ENCODE measurements at regions not wholly inside any gene's neighbourhood (a gene's known extent, or its start where the extent isn't known, plus 50 kb on each side); places are given as distances from the start of the nearest gene placed in this dataset.

- H3K4me3 ChIP-seq (ENCODE audit: insufficient read depth, low read depth, low read length, poor library complexity, severe bottlenecking), result no peak overlapping the region
- H3K4me1 ChIP-seq (ENCODE audit: control insufficient read depth, insufficient read depth, low read length, poor library complexity, severe bottlenecking), result no peaks in the 10 kb centered on the region
- no peaks in the 10 kb centered on the region for H3K36me3 ChIP-seq (ENCODE audit: control insufficient read depth, insufficient read depth, low read length)
- H3K27me3 ChIP-seq (replicated peaks; ENCODE audit: control insufficient read depth, insufficient read depth, low read length, poor library complexity, severe bottlenecking), result no peaks in the 10 kb centered on the region
- H3K27ac ChIP-seq (ENCODE audit: insufficient read depth, low read length, poor library complexity, severe bottlenecking), result no peak overlapping the region
- no peak for DNase-seq
- no peaks in the 10 kb centered on the region for H3K9me3 ChIP-seq (ENCODE audit: control insufficient read depth, low read length)
Observed at GRCh38 chr6:144590532-144590931, 305.4 kb downstream of the UTRN start.

GRCh38 chr6:144593392-144593791, 308.3 kb downstream of the UTRN start:
- H3K9me3 ChIP-seq (ENCODE audit: control insufficient read depth, low read length), result no peaks in the 10 kb centered on the region
- no peak for DNase-seq
- H3K4me3 ChIP-seq (ENCODE audit: insufficient read depth, low read depth, low read length, poor library complexity, severe bottlenecking), result no peak overlapping the region
- no peaks in the 10 kb centered on the region for H3K4me1 ChIP-seq (ENCODE audit: control insufficient read depth, insufficient read depth, low read length, poor library complexity, severe bottlenecking)
- H3K36me3 ChIP-seq (ENCODE audit: control insufficient read depth, insufficient read depth, low read length), result no peaks in the 10 kb centered on the region
- no peak overlapping the region for H3K27ac ChIP-seq (ENCODE audit: insufficient read depth, low read length, poor library complexity, severe bottlenecking)
- no peaks in the 10 kb centered on the region for H3K27me3 ChIP-seq (replicated peaks; ENCODE audit: control insufficient read depth, insufficient read depth, low read length, poor library complexity, severe bottlenecking)

GRCh38 chr6:144594585-144594984, 309.4 kb downstream of the UTRN start:
- no peak overlapping the region for H3K4me3 ChIP-seq (ENCODE audit: insufficient read depth, low read depth, low read length, poor library complexity, severe bottlenecking)
- DNase-seq, result no peak

GRCh38 chr6:144595266-144595665, 310.1 kb downstream of the UTRN start:
- DNase-seq, result no peak
- Histone ChIP-seq H3K27me3 (replicated peaks; ENCODE audit: control insufficient read depth, insufficient read depth, low read length, poor library complexity, severe bottlenecking) (no peaks in the 10 kb centered on the region), H3K36me3 (ENCODE audit: control insufficient read depth, insufficient read depth, low read length) (no peaks in the 10 kb centered on the region), H3K9me3 (ENCODE audit: control insufficient read depth, low read length) (no peaks in the 10 kb centered on the region), H3K4me3 (ENCODE audit: insufficient read depth, low read depth, low read length, poor library complexity, severe bottlenecking) (no peak overlapping the region), H3K27ac (ENCODE audit: insufficient read depth, low read length, poor library complexity, severe bottlenecking) (no peak overlapping the region), H3K4me1 (ENCODE audit: control insufficient read depth, insufficient read depth, low read length, poor library complexity, severe bottlenecking) (no peaks in the 10 kb centered on the region)

More at GRCh38 chr6:144594585-144594984, 309.4 kb downstream of the UTRN start:
- no peaks in the 10 kb centered on the region for H3K36me3 ChIP-seq (ENCODE audit: control insufficient read depth, insufficient read depth, low read length)
- H3K4me1 ChIP-seq (ENCODE audit: control insufficient read depth, insufficient read depth, low read length, poor library complexity, severe bottlenecking), result no peaks in the 10 kb centered on the region
- H3K9me3 ChIP-seq (ENCODE audit: control insufficient read depth, low read length), result no peaks in the 10 kb centered on the region
- no peak overlapping the region for H3K27ac ChIP-seq (ENCODE audit: insufficient read depth, low read length, poor library complexity, severe bottlenecking)
- H3K27me3 ChIP-seq (replicated peaks; ENCODE audit: control insufficient read depth, insufficient read depth, low read length, poor library complexity, severe bottlenecking), result no peaks in the 10 kb centered on the region

- Histone ChIP-seq H3K9me3 (ENCODE audit: control insufficient read depth, low read length) (no peaks in the 10 kb centered on the region), H3K4me3 (ENCODE audit: insufficient read depth, low read depth, low read length, poor library complexity, severe bottlenecking) (no peak overlapping the region), H3K27ac (ENCODE audit: insufficient read depth, low read length, poor library complexity, severe bottlenecking) (no peak overlapping the region), H3K27me3 (replicated peaks; ENCODE audit: control insufficient read depth, insufficient read depth, low read length, poor library complexity, severe bottlenecking) (no peaks in the 10 kb centered on the region), H3K4me1 (ENCODE audit: control insufficient read depth, insufficient read depth, low read length, poor library complexity, severe bottlenecking) (no peaks in the 10 kb centered on the region), H3K36me3 (ENCODE audit: control insufficient read depth, insufficient read depth, low read length) (no peaks in the 10 kb centered on the region)
- DNase-seq, result no peak
Observed at GRCh38 chr6:144597511-144597910, 312.4 kb downstream of the UTRN start.

GRCh38 chr6:144599615-144600014, 314.5 kb downstream of the UTRN start:
- Histone ChIP-seq H3K4me1 (ENCODE audit: control insufficient read depth, insufficient read depth, low read length, poor library complexity, severe bottlenecking) (no peaks in the 10 kb centered on the region), H3K9me3 (ENCODE audit: control insufficient read depth, low read length) (no peaks in the 10 kb centered on the region), H3K36me3 (ENCODE audit: control insufficient read depth, insufficient read depth, low read length) (no peaks in the 10 kb centered on the region), H3K27ac (ENCODE audit: insufficient read depth, low read length, poor library complexity, severe bottlenecking) (no peak overlapping the region), H3K27me3 (replicated peaks; ENCODE audit: control insufficient read depth, insufficient read depth, low read length, poor library complexity, severe bottlenecking) (no peaks in the 10 kb centered on the region), H3K4me3 (ENCODE audit: insufficient read depth, low read depth, low read length, poor library complexity, severe bottlenecking) (no peak overlapping the region)
- no peak for DNase-seq

GRCh38 chr6:144601221-144601620, 316.1 kb downstream of the UTRN start:
- H3K36me3 ChIP-seq (ENCODE audit: control insufficient read depth, insufficient read depth, low read length), result no peaks in the 10 kb centered on the region
- DNase-seq, result no peak
- H3K27me3 ChIP-seq (replicated peaks; ENCODE audit: control insufficient read depth, insufficient read depth, low read length, poor library complexity, severe bottlenecking), result no peaks in the 10 kb centered on the region
- peaks cover 3% of the 10 kb centered on the region for H3K4me1 ChIP-seq (ENCODE audit: control insufficient read depth, insufficient read depth, low read length, poor library complexity, severe bottlenecking)
- no peaks in the 10 kb centered on the region for H3K9me3 ChIP-seq (ENCODE audit: control insufficient read depth, low read length)
- no peak overlapping the region for H3K4me3 ChIP-seq (ENCODE audit: insufficient read depth, low read depth, low read length, poor library complexity, severe bottlenecking)
- no peak overlapping the region for H3K27ac ChIP-seq (ENCODE audit: insufficient read depth, low read length, poor library complexity, severe bottlenecking)

GRCh38 chr6:144602523-144603180, 317.5 kb downstream of the UTRN start:
- H3K4me1 ChIP-seq (ENCODE audit: control insufficient read depth, insufficient read depth, low read length, poor library complexity, severe bottlenecking), result peaks cover 3% of the 10 kb centered on the region
- no peaks in the 10 kb centered on the region for H3K36me3 ChIP-seq (ENCODE audit: control insufficient read depth, insufficient read depth, low read length)
- no peak overlapping the region for H3K4me3 ChIP-seq (ENCODE audit: insufficient read depth, low read depth, low read length, poor library complexity, severe bottlenecking)
- no peaks in the 10 kb centered on the region for H3K9me3 ChIP-seq (ENCODE audit: control insufficient read depth, low read length)
- H3K27ac ChIP-seq (ENCODE audit: insufficient read depth, low read length, poor library complexity, severe bottlenecking), result no peak overlapping the region
- H3K27me3 ChIP-seq (replicated peaks; ENCODE audit: control insufficient read depth, insufficient read depth, low read length, poor library complexity, severe bottlenecking), result no peaks in the 10 kb centered on the region
- no peak for DNase-seq

GRCh38 chr6:144606083-144606482, 320.9 kb downstream of the UTRN start:
- no peaks in the 10 kb centered on the region for H3K27me3 ChIP-seq (replicated peaks; ENCODE audit: control insufficient read depth, insufficient read depth, low read length, poor library complexity, severe bottlenecking)
- H3K27ac ChIP-seq (ENCODE audit: insufficient read depth, low read length, poor library complexity, severe bottlenecking), result no peak overlapping the region
- H3K36me3 ChIP-seq (ENCODE audit: control insufficient read depth, insufficient read depth, low read length), result no peaks in the 10 kb centered on the region
- no peak for DNase-seq
- H3K9me3 ChIP-seq (ENCODE audit: control insufficient read depth, low read length), result no peaks in the 10 kb centered on the region
- no peak overlapping the region for H3K4me3 ChIP-seq (ENCODE audit: insufficient read depth, low read depth, low read length, poor library complexity, severe bottlenecking)
- peaks cover 8% of the 10 kb centered on the region for H3K4me1 ChIP-seq (ENCODE audit: control insufficient read depth, insufficient read depth, low read length, poor library complexity, severe bottlenecking)

GRCh38 chr6:144607998-144608735, 323.0 kb downstream of the UTRN start:
- Histone ChIP-seq H3K4me3 (ENCODE audit: insufficient read depth, low read depth, low read length, poor library complexity, severe bottlenecking) (no peak overlapping the region), H3K27ac (ENCODE audit: insufficient read depth, low read length, poor library complexity, severe bottlenecking) (no peak overlapping the region), H3K9me3 (ENCODE audit: control insufficient read depth, low read length) (no peaks in the 10 kb centered on the region), H3K4me1 (ENCODE audit: control insufficient read depth, insufficient read depth, low read length, poor library complexity, severe bottlenecking) (peaks cover 8% of the 10 kb centered on the region), H3K36me3 (ENCODE audit: control insufficient read depth, insufficient read depth, low read length) (no peaks in the 10 kb centered on the region), H3K27me3 (replicated peaks; ENCODE audit: control insufficient read depth, insufficient read depth, low read length, poor library complexity, severe bottlenecking) (no peaks in the 10 kb centered on the region)
- no peak for DNase-seq

Measured in effector memory CD4-positive, alpha-beta T cell (primary cell).